AG20443 (cell line): ENCODE measurements at regions not wholly inside any gene's neighbourhood (a gene's known extent, or its start where the extent isn't known, plus 50 kb on each side); places are given as distances from the start of the nearest gene placed in this dataset.
"Not testable (repeated sequence)": the region's sequence is repeated elsewhere in the genome, so short reads cannot be mapped to it uniquely, and the experiment has no call there.

Experiments used
- DNase-seq: peaks from one replicate; pipeline ENCODE4 v3.0.0; 2012; ENCODE audit warnings: low spot score, mixed read lengths

DNA sequence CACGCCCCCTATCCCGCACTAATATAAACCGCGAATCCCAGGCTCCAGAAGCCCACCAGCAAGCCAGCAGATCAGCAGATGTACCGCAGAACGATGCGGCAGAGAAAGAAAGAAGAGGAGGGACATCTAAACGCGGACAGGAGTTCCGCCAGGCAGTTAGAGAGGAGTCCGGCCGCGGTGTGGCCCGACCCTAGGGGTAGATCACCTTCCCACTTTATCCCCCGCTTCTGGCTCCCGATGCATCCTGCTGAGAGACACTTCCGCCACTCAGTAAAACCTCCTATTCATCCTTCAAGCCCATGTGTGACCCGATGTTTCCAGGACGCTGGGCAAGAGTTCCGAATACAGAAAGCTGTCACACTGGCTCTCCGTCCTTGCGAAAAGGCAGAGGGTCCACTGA lies 1046.8 kb downstream of the SLITRK5 start:
- DNase-seq, result no peak

DNA sequence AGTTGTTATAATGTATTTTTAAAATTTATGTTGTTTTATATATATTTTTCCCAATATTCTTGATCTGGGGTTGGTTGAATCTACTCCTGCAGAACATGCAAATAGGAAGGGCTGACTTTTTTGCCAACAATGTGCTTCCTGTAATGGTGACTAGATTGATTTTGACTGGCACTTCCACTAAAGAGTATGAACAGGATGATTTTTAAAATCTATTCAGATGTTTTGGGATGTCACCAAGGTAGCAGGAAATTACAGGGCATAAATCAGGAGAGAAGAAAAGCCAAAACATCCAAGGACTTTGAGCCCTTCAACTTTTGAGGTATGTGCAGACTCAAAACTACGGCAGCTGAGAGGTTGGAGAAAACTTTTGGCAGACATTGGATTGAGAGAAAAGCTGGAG lies 1047.6 kb downstream of the SLITRK5 start:
- DNase-seq, result no peak

DNA sequence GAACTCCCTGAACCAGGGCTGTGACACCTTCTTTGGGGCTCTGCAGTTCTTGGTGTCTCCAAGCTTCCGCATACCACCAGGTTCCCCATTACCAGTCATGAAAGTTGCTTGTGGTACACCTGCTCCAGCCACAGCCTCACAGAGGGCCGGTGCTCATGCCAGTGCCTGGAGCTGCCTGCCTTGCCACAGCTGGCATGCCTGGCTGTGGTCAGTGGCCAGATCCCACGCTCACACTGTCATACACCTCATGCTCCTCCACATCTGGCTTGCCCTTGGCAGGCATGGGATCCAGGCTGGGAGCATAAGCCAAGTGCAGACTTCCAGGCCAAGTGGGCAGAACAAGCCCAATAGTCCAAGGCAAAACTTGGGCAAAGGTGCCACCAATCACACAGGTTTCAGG lies 1054.9 kb downstream of the SLITRK5 start:
- no peak for DNase-seq

DNA sequence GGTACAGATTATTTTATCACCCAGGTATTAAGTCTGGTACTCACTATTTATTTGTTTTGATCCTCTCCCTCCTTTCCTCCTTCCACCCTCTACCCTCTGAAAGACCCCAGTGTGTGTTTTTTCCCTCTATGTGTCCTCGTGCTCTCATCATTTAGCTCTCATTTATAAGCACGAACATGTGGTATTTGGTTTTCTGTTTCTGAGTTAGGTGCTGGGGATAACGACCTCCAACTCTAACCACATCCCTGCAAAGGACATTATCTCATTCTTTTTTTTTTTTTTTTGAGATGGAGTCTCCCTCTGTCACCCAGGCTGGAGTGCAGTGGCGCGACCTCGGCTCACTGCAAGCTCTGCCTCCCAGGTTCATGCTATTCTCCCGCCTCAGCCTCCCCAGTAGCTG lies 1056.1 kb downstream of the SLITRK5 start:
- DNase-seq, result not testable (repeated sequence)

DNA sequence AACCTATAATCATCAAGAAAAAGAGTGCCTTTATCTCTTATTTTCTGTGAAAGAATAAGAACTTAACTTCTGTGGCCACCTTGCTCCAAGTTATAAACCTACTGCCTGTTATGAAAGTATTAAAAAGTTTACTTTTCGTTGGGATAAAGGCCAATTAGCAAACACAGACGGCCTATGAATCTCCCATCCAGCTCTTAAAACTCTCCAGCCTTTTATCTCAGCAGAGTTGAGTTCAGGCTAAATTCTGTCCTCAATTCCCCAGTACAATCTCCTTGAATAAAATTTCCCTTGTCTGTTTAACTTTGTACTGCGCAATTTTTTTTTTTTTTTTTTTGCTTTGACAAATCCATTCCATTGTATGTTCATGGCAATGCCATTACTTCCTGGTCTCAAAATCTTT lies 1058.4 kb downstream of the SLITRK5 start:
- DNase-seq, result no peak

DNA sequence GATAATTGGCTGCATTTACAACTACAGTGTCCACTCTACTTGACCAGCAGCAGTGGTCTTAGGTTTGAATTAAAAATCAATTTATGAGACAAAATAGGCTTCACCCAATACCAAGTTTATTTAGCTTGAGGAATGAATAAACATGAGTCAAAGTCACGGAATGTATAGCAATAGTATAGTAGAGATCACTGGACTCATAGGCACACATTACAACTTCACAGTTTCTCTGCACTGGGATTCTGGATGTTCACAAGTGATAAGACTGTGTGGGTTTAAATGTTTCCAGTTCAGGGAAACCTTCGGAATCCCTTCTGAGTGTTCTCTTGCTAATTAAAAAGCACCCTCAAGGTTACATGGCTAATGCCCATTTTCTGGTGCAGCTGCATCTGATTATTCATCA lies 1064.9 kb downstream of the SLITRK5 start:
- no peak for DNase-seq

DNA sequence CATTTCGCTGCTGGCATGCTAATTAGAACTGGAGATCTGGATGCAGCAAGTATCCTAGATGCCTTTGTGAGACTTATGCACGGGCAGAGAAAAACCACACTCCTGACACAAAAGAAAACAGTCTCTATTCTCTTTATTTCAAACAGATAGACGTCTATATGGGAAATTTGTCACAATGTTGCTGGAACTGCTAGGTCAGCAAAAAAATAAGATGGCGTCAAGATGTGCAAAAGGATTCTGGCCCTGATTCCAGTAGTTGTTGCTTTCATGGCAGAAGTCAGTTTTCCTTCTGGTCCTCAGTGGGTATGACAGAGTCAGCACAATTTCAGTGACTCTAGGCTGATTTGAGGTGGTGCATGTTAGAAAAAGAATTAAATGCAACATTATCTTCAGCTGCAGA lies 1068.0 kb downstream of the SLITRK5 start:
- DNase-seq, result no peak

DNA sequence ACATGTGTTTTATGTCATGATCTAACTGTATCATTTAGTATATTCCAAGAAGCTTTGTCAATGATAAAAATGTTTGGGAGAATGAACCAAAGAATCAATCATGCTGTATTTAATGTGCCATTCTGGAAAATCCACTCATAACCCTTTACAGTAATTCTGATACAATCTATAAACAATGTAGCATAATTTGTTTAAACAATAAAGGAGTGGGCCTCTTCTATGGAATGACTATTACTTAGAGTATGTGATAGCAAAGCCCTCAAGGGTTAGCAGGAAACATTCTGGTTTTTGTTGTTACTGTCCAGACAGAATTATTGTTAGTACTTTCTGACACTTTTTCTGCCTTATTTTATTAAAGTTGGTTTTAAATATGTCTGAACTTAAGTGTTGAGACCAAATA lies 1073.1 kb downstream of the SLITRK5 start:
- no peak for DNase-seq

DNA sequence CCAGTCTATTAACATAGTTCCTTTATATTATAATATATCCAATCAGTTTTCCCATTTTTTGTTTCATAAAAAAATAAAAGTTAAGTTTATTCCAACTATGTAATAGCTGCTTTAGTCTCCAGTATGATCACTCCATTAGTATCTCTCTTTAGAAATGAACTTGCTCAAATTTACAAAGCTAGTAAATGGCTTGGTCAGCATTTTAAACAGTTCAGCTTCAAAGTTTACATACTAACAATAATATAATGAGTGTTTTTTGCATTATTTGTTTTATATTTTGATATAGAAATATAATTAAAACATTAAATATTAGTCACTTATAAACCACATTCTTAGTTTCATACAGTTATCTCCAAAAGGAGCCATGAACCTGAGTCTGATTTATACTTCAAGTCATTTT lies 1073.8 kb downstream of the SLITRK5 start:
- DNase-seq, result no peak

DNA sequence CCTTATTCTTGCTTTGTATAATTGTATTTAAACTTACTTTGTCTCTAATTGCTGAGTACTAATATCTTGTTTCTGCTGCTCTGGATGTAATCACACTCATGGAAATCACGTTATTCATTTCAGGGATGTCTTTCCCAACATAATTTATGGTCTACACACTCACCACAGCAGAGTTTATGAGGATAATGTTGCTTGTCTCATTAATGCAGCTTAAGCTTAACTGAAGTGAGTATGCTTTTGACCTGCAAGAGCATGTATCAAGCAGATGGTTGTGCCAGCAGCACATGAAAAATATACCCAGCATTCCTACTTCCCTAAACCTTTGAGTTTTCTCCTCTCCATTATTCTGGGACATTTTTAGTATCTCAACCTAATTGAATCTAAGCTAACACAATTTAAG lies 1080.9 kb downstream of the SLITRK5 start:
- no peak for DNase-seq

DNA sequence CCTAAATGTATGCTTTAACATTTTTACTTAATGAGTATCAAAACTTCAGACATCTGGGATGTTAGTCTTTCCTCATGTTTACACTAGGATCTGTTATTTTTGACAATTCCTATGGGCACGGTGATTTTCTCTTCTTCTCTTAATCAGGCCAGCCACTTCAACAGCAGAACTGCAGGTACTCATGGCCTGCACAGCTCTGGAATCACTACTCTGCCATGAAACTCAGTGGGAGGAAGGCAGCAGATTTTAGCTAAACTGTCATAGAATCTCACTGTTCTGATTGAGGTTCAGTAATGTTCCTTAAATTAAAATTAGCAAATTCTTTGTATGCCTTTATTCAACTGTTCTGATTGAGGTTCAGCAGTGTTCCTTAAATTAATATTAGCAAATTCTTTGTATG lies 1083.0 kb downstream of the SLITRK5 start:
- no peak for DNase-seq

DNA sequence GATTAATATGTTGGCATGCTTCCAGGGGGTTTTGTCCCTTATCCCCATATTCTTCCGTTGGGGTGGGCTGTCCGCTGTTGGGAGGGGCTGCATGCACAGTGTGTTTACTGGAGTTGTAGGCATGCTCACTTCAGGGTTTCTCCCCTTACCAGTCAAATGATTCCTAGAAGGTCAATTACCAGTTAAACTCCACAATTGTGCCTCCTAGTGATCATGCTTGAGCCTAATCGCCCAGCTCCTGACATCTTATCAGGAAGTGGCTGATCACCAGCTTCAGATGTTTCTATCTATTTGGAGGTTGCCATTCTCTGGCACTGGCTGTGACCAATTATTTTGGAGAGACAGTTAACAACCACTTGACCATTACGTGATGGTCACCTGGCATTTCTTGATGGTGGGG lies 1090.0 kb downstream of the SLITRK5 start:
- no peak for DNase-seq

DNA sequence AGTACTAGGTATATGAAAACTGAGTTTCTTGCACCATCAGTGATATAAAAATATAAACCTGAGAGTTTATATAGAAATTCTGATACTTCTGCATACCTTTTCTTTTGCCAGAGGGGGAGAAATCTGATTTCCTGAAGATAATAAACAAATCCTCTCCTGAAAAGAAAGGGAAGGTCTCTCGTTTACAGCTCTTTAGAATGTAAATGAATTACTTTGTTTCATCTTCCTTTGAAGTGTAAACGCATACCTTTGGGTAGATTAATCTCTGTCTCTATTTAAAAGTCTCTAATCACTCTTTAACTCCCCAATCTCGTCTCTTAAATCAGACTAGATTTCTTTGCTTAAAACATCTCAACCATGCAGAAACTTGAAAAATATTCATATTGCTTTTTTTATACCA lies 1092.9 kb downstream of the SLITRK5 start:
- no peak for DNase-seq

DNA sequence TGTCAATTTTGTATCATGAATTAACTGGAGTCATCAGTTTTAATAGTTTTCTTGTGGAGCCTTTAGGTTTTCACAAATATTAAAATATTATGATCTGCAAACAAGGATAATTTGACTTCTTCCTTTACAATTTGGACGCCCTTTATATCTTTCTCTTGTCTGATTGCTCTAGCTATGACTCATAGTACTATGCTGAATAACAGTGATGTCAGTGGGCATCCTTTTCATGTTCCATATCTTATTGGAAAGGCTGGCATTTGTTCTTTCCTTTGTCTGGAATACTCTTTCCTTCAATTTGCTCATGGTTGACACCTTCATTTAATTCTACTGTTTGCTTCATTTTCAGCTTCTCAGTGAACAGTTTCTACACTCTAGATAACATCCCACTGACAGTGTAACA lies 1129.3 kb downstream of the SLITRK5 start:
- no peak for DNase-seq

DNA sequence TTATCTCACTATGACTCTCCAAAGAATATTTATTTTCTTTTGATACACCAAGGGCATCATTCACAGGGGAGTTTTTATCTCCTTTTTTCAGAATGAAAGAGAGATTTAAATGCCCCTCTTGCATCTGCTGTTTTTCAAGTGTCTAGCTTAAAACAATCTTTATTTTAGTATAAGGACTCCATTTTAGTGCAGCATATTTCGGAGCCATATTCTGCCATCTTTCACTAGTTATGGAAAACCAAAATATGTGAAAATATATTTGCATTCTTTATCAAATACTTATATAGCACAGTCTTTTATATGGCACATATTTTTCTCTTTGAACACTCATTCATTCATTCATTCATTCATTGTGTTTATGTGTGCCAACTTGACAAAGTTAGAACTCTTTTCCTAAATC lies 1130.2 kb downstream of the SLITRK5 start:
- no peak for DNase-seq

DNA sequence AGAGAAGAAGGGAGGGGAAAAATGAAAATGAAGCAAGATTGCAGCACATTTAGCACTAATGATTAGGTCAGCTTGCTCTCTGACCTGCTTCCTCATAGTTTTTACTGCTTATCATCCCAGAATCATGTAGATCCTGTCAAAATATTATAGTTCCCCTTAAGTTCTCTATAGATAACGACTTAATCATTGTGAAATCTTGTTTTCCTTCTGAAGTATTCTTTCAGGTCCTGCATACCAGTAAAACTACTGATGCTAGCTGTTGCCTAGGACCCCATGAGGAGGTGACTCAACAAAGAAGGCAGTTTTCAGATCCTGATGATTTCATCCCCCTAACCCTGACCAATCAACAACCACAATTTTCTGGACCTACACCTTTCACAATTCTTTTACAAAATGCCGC lies 1131.7 kb downstream of the SLITRK5 start:
- no peak for DNase-seq

DNA sequence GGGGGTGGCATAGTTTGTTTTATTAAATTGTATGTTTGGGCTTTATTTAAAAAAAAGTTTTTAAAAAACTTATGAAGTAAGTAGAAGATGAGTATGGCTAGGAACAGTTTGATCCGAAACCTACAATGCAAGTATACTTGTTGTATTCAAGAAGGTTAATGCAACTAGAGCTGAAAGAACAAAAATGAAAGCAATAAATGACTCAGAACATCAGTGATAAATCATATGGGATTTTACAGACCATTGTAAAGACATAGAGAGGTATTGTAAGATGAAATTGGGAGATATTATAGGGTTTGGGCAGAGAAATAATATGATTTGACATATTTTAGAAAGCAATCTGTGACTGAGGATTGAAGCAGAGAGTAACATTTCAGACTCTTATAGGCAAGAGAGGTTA lies 1135.3 kb downstream of the SLITRK5 start:
- no peak for DNase-seq

DNA sequence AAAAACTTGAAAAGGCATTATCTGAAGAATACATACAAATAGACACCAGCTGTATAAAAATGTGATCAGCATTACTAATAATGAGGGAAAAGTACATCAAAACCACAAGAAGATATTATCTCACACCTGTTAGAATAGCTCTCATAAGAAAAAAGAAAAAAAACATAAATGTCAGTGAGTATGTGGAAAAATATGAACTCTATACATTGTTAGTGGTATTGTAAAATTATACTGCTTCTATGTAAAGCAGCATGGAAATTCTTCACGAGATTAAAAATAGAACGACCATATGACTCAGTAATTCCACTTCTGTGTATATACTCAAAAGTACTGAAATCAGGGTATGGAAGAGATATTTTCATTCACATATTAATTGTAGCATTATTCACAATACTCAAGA lies 1146.4 kb downstream of the SLITRK5 start:
- no peak for DNase-seq

DNA sequence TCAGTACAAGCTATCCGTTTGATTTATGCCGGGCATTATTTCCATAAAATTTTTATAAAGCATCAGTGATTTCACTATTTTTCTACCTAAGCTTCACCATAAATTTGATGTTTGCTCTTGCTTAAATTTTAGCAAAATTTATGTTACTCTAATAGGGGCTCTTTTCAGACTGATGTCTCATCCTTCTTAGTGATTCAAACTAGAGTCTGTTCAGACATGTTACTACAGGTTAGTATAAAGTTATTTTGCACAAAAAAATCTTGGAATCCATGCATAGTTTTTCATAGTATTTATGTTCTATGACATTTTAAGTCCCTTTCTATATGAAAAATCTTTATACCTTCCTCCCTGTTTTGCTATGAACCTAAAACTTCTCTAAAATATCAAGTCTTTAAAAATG lies 1151.9 kb downstream of the SLITRK5 start:
- DNase-seq, result no peak

DNA sequence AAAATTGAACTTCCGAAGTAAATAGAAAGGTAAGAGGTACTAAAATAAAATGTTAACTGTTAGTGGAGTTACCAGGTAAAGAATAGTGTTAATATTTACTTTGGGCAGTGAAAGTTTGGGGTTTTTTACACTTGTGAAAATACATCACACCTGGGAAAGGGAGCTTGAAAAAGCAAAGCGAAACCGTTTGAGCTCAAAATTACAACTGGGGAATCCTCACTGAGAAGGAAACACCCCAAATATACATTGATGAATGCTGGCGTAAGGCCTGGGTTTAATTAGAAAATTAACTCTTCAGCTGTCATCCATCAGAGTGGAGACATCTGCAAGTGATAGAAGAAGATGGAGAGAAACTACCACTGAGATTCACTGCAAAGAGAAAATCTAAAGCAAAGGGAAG lies 1153.0 kb downstream of the SLITRK5 start:
- DNase-seq, result no peak

DNA sequence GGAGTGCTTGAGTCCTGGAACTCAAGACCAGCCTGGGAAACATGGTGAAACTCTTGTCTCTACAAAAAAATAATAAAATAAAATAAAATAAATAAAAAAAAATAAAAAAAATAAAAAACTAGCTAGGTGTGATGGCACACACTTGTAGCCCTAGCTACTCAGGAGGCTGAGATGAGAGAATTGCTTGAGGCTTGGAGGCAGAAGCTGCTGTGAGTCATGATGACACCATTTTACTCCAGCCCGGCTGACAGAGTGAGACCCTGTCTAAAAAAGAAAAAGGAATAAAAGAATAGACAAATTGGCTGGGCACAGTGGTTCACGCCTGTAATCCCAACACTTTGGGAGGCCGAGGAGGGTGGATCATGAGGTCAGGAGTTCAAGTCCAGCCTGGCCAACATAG lies 1168.9 kb downstream of the SLITRK5 start:
- DNase-seq, result no peak

DNA sequence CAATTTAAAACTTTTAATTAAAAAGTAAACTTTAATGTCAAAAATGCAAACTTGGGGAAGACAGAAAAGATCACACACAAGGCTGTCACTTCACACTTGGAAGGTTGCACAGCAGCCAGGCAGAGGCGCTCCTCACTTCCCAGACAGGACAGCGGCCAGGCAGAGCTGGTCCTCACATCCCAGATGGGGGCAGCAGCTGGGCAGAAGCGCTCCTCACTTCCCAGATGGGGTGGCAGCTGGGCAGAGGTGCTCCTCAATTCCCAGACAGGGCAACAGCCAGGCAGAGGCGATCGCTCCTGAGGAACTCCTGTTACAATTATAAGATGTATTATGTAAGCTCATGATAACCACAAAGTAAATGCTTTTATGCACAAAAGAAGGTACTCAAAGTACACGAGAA lies 1181.1 kb downstream of the SLITRK5 start:
- DNase-seq, result not testable (repeated sequence)

DNA sequence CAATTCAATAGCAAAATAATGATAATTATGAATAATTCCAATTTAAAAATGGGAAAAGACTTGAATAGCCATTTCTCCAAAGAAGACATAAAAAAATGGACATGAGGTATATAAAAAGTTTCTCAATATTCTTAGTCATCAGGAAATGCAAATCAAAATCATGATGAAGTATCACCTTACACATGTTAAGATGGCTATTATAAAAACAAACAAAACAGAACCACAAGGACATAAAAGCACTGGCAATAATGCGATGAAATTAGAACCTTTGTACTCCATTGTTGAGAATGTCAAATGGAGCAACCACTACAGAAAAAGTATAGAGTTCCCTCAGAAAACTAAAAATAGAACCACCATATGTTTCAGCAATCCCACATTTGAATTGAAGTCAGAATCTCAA lies 1186.1 kb downstream of the SLITRK5 start:
- DNase-seq, result no peak

DNA sequence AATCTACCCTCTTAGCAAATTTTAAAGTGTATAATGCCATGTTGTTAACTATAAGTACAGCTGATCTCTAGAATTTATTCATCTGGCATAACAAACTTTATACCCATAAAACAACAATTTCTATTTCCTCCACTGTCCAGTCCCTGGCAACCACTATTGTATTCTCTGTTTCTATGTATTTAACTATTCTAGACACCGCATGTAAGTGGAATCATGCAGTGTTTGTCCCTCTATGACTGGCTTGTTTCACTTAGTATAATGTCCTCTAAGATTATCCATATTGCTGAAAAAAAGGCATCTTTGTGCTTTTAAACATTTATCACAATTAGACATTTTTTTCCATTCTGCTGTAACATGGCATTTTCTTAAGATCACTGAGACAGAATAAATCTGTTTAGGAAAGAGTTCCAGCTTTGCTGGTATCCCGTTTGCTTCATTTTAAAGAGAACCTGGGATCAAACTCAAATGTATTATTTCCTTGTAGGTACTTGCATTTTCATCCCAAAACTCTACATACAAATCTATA lies 1191.0 kb downstream of the SLITRK5 start:
- DNase-seq, result no peak

DNA sequence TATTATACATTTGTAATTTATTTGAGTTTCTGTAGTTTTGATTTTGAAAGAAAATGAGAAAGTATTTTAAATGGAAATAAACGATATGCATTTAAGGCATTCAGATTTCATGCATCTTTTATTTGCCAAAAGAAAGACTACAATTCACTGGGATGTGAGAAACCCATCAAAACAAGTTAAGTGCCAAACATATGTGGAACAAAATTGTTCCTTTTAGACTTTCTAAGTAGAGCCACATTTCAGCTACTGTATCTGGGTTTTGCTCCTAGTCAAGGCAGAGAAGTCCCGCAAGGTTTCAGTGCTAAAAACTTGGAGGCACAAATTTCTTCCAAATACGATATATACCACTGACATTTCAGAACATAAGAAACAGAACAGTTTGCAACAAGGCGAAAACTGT lies 1191.9 kb downstream of the SLITRK5 start:
- DNase-seq, result no peak
